Thyroid gland (tissue), 4 donors: ENCODE measurements at regions not wholly inside any gene's neighbourhood (a gene's known extent, or its start where the extent isn't known, plus 50 kb on each side); places are given as distances from the start of the nearest gene placed in this dataset.

ENCODE experiments used
- CTCF ChIP-seq, 6 experiments: fragments of 200-600 bp in 3 of 6; fragments of 450-650 bp in 3 of 6; sonication (generic) in 3 of 6; IDR thresholded peaks; one replicate each; pipeline ENCODE4 v1.5.1; 2016 to 2019; ENCODE audit warnings: antibody characterized with exemption in 6 of 6, mild to moderate bottlenecking in 2 of 6, inconsistent platforms in 1 of 6, moderate library complexity in 1 of 6
- POLR2A ChIP-seq, 2 donors: fragments of 450-650 bp; IDR thresholded peaks; one replicate each; pipeline ENCODE4 v1.6.1; 2017; ENCODE audit warnings: antibody characterized with exemption in 2 of 2, mild to moderate bottlenecking in 2 of 2, moderate library complexity in 1 of 2

GRCh38 chr1:212495766-212496494 is 63.2 kb downstream of the NENF start:
- TF ChIP-seq CTCF (IDR thresholded peaks at IDR 0.05), result no peak
- TF ChIP-seq POLR2A (IDR thresholded peaks at IDR 0.05), result no peak
